ENCODE measurements at regions not wholly inside any gene's neighbourhood (a gene's known extent, or its start where the extent isn't known, plus 50 kb on each side); places are given as distances from the start of the nearest gene placed in this dataset.

- Histone ChIP-seq H3K9me2 (ENCODE audit: insufficient read depth) (0 out of 2 replicates have a peak, but pooled peaks cover 7% of the 10 kb centered on the region), H3K4me1 (ENCODE audit: insufficient read depth) (no peaks in the 10 kb centered on the region), H3K27ac (ENCODE audit: low read depth) (no peak overlapping the region), H4K20me1 (replicated peaks; ENCODE audit: insufficient read depth) (no peaks in the 10 kb centered on the region), H3K4me3 (no peak overlapping the region), H3K27me3 (ENCODE audit: insufficient read depth) (no peaks in the 10 kb centered on the region), H3K36me3 (ENCODE audit: insufficient read depth) (no peaks in the 10 kb centered on the region), H3K4me2 (no peak overlapping the region), H2AFZ (0 out of 2 replicates have a peak overlapping the region, but pooled peaks have one; percentile 28), H3F3A (replicated peaks; ENCODE audit: low read depth) (no peaks in the 10 kb centered on the region), H3K79me2 (replicated peaks; ENCODE audit: insufficient read depth) (no peaks in the 10 kb centered on the region)
- Mint-ChIP-seq H3K27me3 (ENCODE audit: insufficient read depth, low read depth, poor library complexity) (peaks cover 2% of the 10 kb centered on the region), H3K4me3 (no peak overlapping the region), H3K9me3 (peaks cover 3% of the 10 kb centered on the region; the same call in 1 of the 3 replicates), H3K27ac (no peak overlapping the region), H3K4me1 (peaks cover 10% of the 10 kb centered on the region; the same call in 2 of the 3 replicates), H3K36me3 (ENCODE audit: low read depth) (no peaks in the 10 kb centered on the region)
- DNase-seq (ENCODE audit: low spot score) (no peak), ATAC-seq (no peak)
- no peak for TF ChIP-seq STAT1 (IDR thresholded peaks at IDR 0.05; ENCODE audit: unreplicated experiment)
- no peak for TF ChIP-seq ZNF462 (CRISPR knock-in tag; IDR thresholded peaks at IDR 0.05)
- no peak for TF ChIP-seq EZH2phosphoT487 (IDR thresholded peaks at IDR 0.05; ENCODE audit: unreplicated experiment)
Observed at GRCh38 chr11:45423036-45423435, 136.9 kb upstream of the SYT13 start.

- DNase-seq (ENCODE audit: low spot score) (no peak), ATAC-seq (no peak)
- Mint-ChIP-seq H3K9me3 (peaks cover 3% of the 10 kb centered on the region; the same call in 1 of the 3 replicates), H3K36me3 (ENCODE audit: low read depth) (no peaks in the 10 kb centered on the region), H3K4me3 (no peak overlapping the region), H3K4me1 (peaks cover 42% of the 10 kb centered on the region), H3K27ac (no peak overlapping the region), H3K27me3 (ENCODE audit: insufficient read depth, low read depth, poor library complexity) (peaks cover 9% of the 10 kb centered on the region)
- Histone ChIP-seq H3K9me2 (ENCODE audit: insufficient read depth) (peaks cover 3% of the 10 kb centered on the region; the same call in 1 of the 2 replicates), H3K4me2 (no peak overlapping the region), H3F3A (replicated peaks; ENCODE audit: low read depth) (peaks cover 4% of the 10 kb centered on the region; the same call in 1 of the 2 replicates), H3K4me1 (ENCODE audit: insufficient read depth) (peaks cover 40% of the 10 kb centered on the region), H3K36me3 (ENCODE audit: insufficient read depth) (no peaks in the 10 kb centered on the region), H3K79me2 (replicated peaks; ENCODE audit: insufficient read depth) (no peaks in the 10 kb centered on the region), H2AFZ (peak overlapping the region; percentile 72; the same call in 1 of the 2 replicates), H3K27me3 (ENCODE audit: insufficient read depth) (no peaks in the 10 kb centered on the region), H4K20me1 (replicated peaks; ENCODE audit: insufficient read depth) (no peaks in the 10 kb centered on the region), H3K4me3 (no peak overlapping the region), H3K27ac (ENCODE audit: low read depth) (no peak overlapping the region)
- TF ChIP-seq ZNF331 (CRISPR knock-in tag; IDR thresholded peaks at IDR 0.05; ENCODE audit: low read depth) (no peak), EZH2phosphoT487 (IDR thresholded peaks at IDR 0.05; ENCODE audit: unreplicated experiment) (no peak), EZH2 (IDR thresholded peaks at IDR 0.05; ENCODE audit: low read depth, unreplicated experiment) (no peak), JUNB (IDR thresholded peaks at IDR 0.05; ENCODE audit: unreplicated experiment) (no peak), ZNF462 (CRISPR knock-in tag; IDR thresholded peaks at IDR 0.05) (no peak), STAT1 (IDR thresholded peaks at IDR 0.05; ENCODE audit: unreplicated experiment) (no peak)
Observed at GRCh38 chr11:45414088-45414487, 127.9 kb upstream of the SYT13 start.

Measured in GM23338 (cell line).